ENCODE measurements at regions not wholly inside any gene's neighbourhood (a gene's known extent, or its start where the extent isn't known, plus 50 kb on each side); places are given as distances from the start of the nearest gene placed in this dataset.
"Not testable (repeated sequence)": the region's sequence is repeated elsewhere in the genome, so short reads cannot be mapped to it uniquely, and the experiment has no call there.

GRCh38 chr12:25803029-25803664 is 155.3 kb upstream of the RASSF8 start:
- not testable (repeated sequence) for H3K4me3 ChIP-seq (ENCODE audit: low read depth, low read length); H3K79me2 ChIP-seq (ENCODE audit: control insufficient read depth, insufficient read depth, low read length, unreplicated experiment); H3K27me3 ChIP-seq (ENCODE audit: insufficient read depth, low read length); H3K27ac ChIP-seq (ENCODE audit: low read depth, low read length); H3K36me3 ChIP-seq (ENCODE audit: insufficient read depth, low read length); H2AFZ ChIP-seq (ENCODE audit: low read length, unreplicated experiment)
- peaks cover 19% of the 10 kb centered on the region for H3K4me1 ChIP-seq (ENCODE audit: control insufficient read depth, insufficient read depth, low read length, unreplicated experiment)

- H2AFZ ChIP-seq (ENCODE audit: low read length, unreplicated experiment); H3K36me3 ChIP-seq (ENCODE audit: insufficient read depth, low read length); H3K27me3 ChIP-seq (ENCODE audit: insufficient read depth, low read length); H3K79me2 ChIP-seq (ENCODE audit: control insufficient read depth, insufficient read depth, low read length, unreplicated experiment); H3K27ac ChIP-seq (ENCODE audit: low read depth, low read length); H3K4me3 ChIP-seq (ENCODE audit: low read depth, low read length): not testable (repeated sequence)
- peaks cover 19% of the 10 kb centered on the region for H3K4me1 ChIP-seq (ENCODE audit: control insufficient read depth, insufficient read depth, low read length, unreplicated experiment)
These were observed 154.2 kb upstream of the RASSF8 start for GRCh38 chr12:25804286-25804685.

DNA sequence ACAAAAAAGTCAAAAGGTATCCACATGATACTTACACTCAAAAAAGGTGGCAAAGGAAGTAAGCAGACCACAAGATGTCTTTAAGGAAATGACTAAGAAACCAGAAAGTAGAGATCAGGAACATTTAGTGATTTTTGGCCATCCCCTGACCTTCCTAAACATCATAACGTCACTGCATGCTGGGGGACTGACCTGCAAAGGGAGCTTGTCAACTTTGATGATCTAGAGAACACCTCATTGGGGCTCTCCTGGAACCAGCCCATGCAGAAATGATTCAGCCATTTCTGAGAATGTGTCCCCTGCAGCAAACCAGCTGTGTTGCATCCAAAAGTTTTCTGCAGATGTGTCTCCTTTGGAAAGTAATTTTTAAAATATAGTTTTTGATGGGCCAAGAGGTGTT is 152.2 kb upstream of the RASSF8 start:
- H2AFZ ChIP-seq (ENCODE audit: low read length, unreplicated experiment): peak overlapping the region; percentile 83
- H3K79me2 ChIP-seq (ENCODE audit: control insufficient read depth, insufficient read depth, low read length, unreplicated experiment): no peaks in the 10 kb centered on the region
- no peak overlapping the region for H3K4me3 ChIP-seq (ENCODE audit: low read depth, low read length)
- H3K27me3 ChIP-seq (ENCODE audit: insufficient read depth, low read length): no peaks in the 10 kb centered on the region
- peaks cover 14% of the 10 kb centered on the region for H3K4me1 ChIP-seq (ENCODE audit: control insufficient read depth, insufficient read depth, low read length, unreplicated experiment)
- H3K27ac ChIP-seq (ENCODE audit: low read depth, low read length): no peak overlapping the region
- H3K36me3 ChIP-seq (ENCODE audit: insufficient read depth, low read length): no peaks in the 10 kb centered on the region

DNA sequence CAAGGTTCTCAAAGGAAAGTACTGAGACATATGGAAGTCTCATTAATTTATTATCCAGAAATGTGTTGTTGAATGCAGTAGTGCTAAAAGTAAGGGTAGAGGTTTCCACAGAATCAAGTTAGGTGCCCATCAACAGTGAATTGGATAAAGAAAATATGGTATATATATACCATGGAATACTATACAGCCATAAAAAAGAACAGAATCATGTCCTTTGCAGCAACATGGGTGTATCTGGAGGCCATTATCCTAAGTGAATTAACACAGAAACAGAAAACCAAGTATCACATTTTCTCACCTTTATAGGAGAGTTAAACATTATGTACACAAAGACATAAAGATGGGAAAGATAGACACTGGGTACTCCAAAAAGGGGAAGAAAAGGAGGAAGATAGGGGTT is 149.9 kb upstream of the RASSF8 start:
- H3K4me3 ChIP-seq (ENCODE audit: low read depth, low read length): no peak overlapping the region
- no peaks in the 10 kb centered on the region for H3K79me2 ChIP-seq (ENCODE audit: control insufficient read depth, insufficient read depth, low read length, unreplicated experiment)
- peaks cover 23% of the 10 kb centered on the region for H3K4me1 ChIP-seq (ENCODE audit: control insufficient read depth, insufficient read depth, low read length, unreplicated experiment)

GRCh38 chr12:25810683-25811082 is 147.8 kb upstream of the RASSF8 start:
- H3K4me1 ChIP-seq (ENCODE audit: control insufficient read depth, insufficient read depth, low read length, unreplicated experiment): peaks cover 23% of the 10 kb centered on the region
- H3K36me3 ChIP-seq (ENCODE audit: insufficient read depth, low read length): no peaks in the 10 kb centered on the region
- H3K27me3 ChIP-seq (ENCODE audit: insufficient read depth, low read length): no peaks in the 10 kb centered on the region
- H2AFZ ChIP-seq (ENCODE audit: low read length, unreplicated experiment): no peak overlapping the region
- H3K79me2 ChIP-seq (ENCODE audit: control insufficient read depth, insufficient read depth, low read length, unreplicated experiment): no peaks in the 10 kb centered on the region
- no peak overlapping the region for H3K4me3 ChIP-seq (ENCODE audit: low read depth, low read length)
- no peak overlapping the region for H3K27ac ChIP-seq (ENCODE audit: low read depth, low read length)

More for the DNA sequence above, 149.9 kb upstream of the RASSF8 start:
- Histone ChIP-seq H3K27ac (ENCODE audit: low read depth, low read length) (no peak overlapping the region), H3K36me3 (ENCODE audit: insufficient read depth, low read length) (no peaks in the 10 kb centered on the region), H2AFZ (ENCODE audit: low read length, unreplicated experiment) (no peak overlapping the region), H3K27me3 (ENCODE audit: insufficient read depth, low read length) (no peaks in the 10 kb centered on the region)

GRCh38 chr12:25811656-25812126 is 146.8 kb upstream of the RASSF8 start:
- no peaks in the 10 kb centered on the region for H3K79me2 ChIP-seq (ENCODE audit: control insufficient read depth, insufficient read depth, low read length, unreplicated experiment)
- no peak overlapping the region for H3K27ac ChIP-seq (ENCODE audit: low read depth, low read length)
- H3K4me3 ChIP-seq (ENCODE audit: low read depth, low read length): no peak overlapping the region
- H2AFZ ChIP-seq (ENCODE audit: low read length, unreplicated experiment): peak overlapping the region; percentile 2
- H3K36me3 ChIP-seq (ENCODE audit: insufficient read depth, low read length): no peaks in the 10 kb centered on the region
- H3K27me3 ChIP-seq (ENCODE audit: insufficient read depth, low read length): no peaks in the 10 kb centered on the region
- peaks cover 18% of the 10 kb centered on the region for H3K4me1 ChIP-seq (ENCODE audit: control insufficient read depth, insufficient read depth, low read length, unreplicated experiment)

DNA sequence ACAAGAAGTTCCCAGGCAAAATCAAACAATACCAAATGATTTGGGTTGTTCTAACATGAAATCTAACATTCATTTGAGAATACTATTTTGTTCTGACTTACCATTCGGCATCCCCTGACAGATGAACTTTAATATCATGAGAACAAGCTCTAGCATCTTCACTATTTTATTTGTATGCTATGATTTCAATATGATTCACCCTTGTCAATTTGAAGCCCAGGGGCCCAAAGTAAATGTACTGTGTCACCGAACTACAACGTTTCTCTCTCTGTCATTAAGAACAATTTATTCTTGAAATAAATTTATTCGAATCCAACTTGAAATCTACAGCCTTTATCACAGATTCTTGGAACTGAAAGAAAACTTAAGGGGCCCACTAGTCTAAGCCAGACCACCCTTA is 146.2 kb upstream of the RASSF8 start:
- Histone ChIP-seq H3K4me3 (ENCODE audit: low read depth, low read length) (no peak overlapping the region), H3K79me2 (ENCODE audit: control insufficient read depth, insufficient read depth, low read length, unreplicated experiment) (no peaks in the 10 kb centered on the region), H2AFZ (ENCODE audit: low read length, unreplicated experiment) (no peak overlapping the region), H3K27me3 (ENCODE audit: insufficient read depth, low read length) (no peaks in the 10 kb centered on the region), H3K4me1 (ENCODE audit: control insufficient read depth, insufficient read depth, low read length, unreplicated experiment) (peaks cover 12% of the 10 kb centered on the region), H3K27ac (ENCODE audit: low read depth, low read length) (no peak overlapping the region), H3K36me3 (ENCODE audit: insufficient read depth, low read length) (no peaks in the 10 kb centered on the region)

DNA sequence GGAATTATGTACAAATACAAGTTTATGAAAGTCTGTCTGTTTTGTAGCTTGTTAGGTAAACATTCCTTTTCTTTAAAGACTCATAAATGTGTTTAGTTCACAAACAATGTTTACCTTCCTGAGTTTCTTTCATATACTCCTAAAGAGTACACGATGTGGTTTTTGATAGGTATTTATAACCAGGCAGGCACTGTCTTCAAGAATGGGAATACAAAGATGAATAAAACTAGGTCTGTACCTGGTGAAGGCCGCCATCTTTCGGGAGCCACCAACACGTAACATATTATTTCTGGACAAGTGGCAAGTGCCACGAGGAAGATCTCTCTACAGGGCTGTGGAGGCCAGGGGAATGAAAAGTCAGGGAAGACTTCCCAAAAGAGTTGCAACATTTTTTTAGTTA is 144.6 kb upstream of the RASSF8 start:
- Histone ChIP-seq H3K4me3 (ENCODE audit: low read depth, low read length) (no peak overlapping the region), H3K36me3 (ENCODE audit: insufficient read depth, low read length) (no peaks in the 10 kb centered on the region), H3K79me2 (ENCODE audit: control insufficient read depth, insufficient read depth, low read length, unreplicated experiment) (no peaks in the 10 kb centered on the region), H3K27ac (ENCODE audit: low read depth, low read length) (no peak overlapping the region), H3K27me3 (ENCODE audit: insufficient read depth, low read length) (no peaks in the 10 kb centered on the region), H3K4me1 (ENCODE audit: control insufficient read depth, insufficient read depth, low read length, unreplicated experiment) (peaks cover 10% of the 10 kb centered on the region), H2AFZ (ENCODE audit: low read length, unreplicated experiment) (no peak overlapping the region)

GRCh38 chr12:25816637-25817036 is 141.8 kb upstream of the RASSF8 start:
- no peak overlapping the region for H3K27ac ChIP-seq (ENCODE audit: low read depth, low read length)

DNA sequence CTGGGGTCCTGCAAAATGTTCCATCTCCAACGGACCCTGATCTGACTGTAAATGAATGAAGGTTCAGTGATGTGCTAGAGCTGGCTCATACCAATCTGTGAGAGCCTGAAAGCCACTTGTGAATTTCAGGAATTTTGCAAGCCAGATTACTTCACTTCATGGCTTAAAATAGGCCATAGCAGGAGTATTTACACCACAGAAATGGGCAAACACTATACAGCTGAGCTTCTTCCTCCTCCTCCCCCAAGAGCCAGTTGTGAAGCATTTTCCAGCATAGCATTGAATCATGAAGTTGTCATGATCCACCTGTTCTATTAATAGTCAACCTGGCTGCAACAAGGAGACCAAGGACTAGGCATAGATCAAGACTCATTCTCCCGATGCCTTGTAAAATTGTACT is 141.3 kb upstream of the RASSF8 start:
- Histone ChIP-seq H2AFZ (ENCODE audit: low read length, unreplicated experiment) (no peak overlapping the region), H3K4me1 (ENCODE audit: control insufficient read depth, insufficient read depth, low read length, unreplicated experiment) (peaks cover 1% of the 10 kb centered on the region), H3K79me2 (ENCODE audit: control insufficient read depth, insufficient read depth, low read length, unreplicated experiment) (no peaks in the 10 kb centered on the region), H3K27ac (ENCODE audit: low read depth, low read length) (no peak overlapping the region), H3K36me3 (ENCODE audit: insufficient read depth, low read length) (no peaks in the 10 kb centered on the region), H3K4me3 (ENCODE audit: low read depth, low read length) (no peak overlapping the region), H3K27me3 (ENCODE audit: insufficient read depth, low read length) (no peaks in the 10 kb centered on the region)

More at GRCh38 chr12:25816637-25817036, 141.8 kb upstream of the RASSF8 start:
- Histone ChIP-seq H3K27me3 (ENCODE audit: insufficient read depth, low read length) (no peaks in the 10 kb centered on the region), H3K4me1 (ENCODE audit: control insufficient read depth, insufficient read depth, low read length, unreplicated experiment) (peaks cover 7% of the 10 kb centered on the region), H3K79me2 (ENCODE audit: control insufficient read depth, insufficient read depth, low read length, unreplicated experiment) (no peaks in the 10 kb centered on the region), H3K36me3 (ENCODE audit: insufficient read depth, low read length) (no peaks in the 10 kb centered on the region), H2AFZ (ENCODE audit: low read length, unreplicated experiment) (no peak overlapping the region), H3K4me3 (ENCODE audit: low read depth, low read length) (no peak overlapping the region)

DNA sequence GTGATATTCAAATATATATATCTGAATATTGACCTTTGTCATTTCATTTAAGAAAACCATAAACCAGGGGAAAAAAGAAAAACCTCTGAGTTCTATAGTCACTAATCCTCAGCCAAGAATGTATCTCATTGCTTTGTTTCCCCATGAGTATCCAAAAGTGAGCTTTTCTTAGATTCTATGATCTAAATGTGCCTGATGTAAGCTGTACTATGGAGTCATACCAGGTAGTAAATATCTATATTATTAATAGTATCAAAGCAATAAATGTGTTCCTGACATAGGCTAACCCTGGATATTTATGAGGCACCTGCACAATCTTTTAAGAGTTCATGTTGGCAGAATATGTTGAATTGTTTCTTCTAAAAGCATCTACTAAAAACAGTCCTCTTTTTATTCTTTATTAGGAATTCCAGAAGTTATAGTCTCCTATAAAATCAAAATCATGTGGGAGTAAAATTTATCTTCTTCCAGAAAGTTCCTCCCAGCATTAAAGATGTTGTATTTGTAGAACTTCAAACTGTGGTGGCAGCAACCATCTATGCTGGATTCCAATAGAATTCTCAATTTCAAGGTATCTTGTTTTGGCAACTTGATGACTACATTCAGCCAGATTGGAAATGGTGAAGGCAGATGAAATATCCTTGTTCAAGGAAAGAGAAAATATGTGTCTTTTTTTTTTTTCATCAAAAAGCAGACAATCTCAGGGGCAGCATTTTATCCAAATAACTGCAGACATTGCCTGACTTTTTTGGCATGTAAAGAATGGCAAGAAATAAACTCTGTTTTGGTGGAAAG is 139.7 kb upstream of the RASSF8 start:
- H2AFZ ChIP-seq (ENCODE audit: low read length, unreplicated experiment): no peak overlapping the region
- no peak overlapping the region for H3K4me3 ChIP-seq (ENCODE audit: low read depth, low read length)
- no peaks in the 10 kb centered on the region for H3K79me2 ChIP-seq (ENCODE audit: control insufficient read depth, insufficient read depth, low read length, unreplicated experiment)
- no peaks in the 10 kb centered on the region for H3K4me1 ChIP-seq (ENCODE audit: control insufficient read depth, insufficient read depth, low read length, unreplicated experiment)
- no peaks in the 10 kb centered on the region for H3K36me3 ChIP-seq (ENCODE audit: insufficient read depth, low read length)
- no peak overlapping the region for H3K27ac ChIP-seq (ENCODE audit: low read depth, low read length)
- no peaks in the 10 kb centered on the region for H3K27me3 ChIP-seq (ENCODE audit: insufficient read depth, low read length)
